ENCODE measurements at regions not wholly inside any gene's neighbourhood (a gene's known extent, or its start where the extent isn't known, plus 50 kb on each side); places are given as distances from the start of the nearest gene placed in this dataset.
A peak's percentile ranks its signal among the peaks of the same experiment; 100 is the strongest.

DNA sequence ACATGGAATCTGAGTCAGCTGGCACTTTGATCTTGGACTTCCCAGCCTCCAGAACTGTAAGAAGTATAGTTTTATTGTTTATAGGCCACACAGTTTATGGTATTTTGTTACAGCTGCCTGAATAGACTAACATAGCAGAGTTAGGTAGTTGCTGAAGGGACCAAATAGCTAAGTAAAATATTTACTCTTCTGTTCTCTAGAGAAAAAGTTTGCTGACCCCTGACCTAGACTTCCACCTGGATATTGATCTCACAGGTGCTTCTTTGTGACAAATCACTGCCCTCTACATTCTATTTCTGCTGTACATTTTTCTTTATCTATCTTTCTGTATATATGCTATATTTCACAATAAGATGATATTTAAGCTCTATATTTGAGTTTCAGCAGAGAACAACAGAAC lies 212.5 kb downstream of the CSNK2A3 start:
- Histone ChIP-seq H3K9me3 (no peaks in the 10 kb centered on the region), H3K36me3 (no peaks in the 10 kb centered on the region), H3K4me1 (peaks cover 0 to 26% (median 7%) of the 10 kb centered on the region in 12 donors), H3K4me3 (no peak overlapping the region), H3K27me3 (no peaks in the 10 kb centered on the region), H3K27ac (peak overlapping the region in 2 of 12 donors; percentile 0 to 57)
- DNase-seq (no peak), ATAC-seq (no peak)
- intact Hi-C loops (cut with DNase I) = loop anchor here in 1 of 10 donors (10.0 kb wide), 1 partner anchor 106 kb away; no protein-coding TSS in a partner anchor
- TF ChIP-seq POLR2A (IDR thresholded peaks at IDR 0.05) = no peak
- TF ChIP-seq, protein P1, sequence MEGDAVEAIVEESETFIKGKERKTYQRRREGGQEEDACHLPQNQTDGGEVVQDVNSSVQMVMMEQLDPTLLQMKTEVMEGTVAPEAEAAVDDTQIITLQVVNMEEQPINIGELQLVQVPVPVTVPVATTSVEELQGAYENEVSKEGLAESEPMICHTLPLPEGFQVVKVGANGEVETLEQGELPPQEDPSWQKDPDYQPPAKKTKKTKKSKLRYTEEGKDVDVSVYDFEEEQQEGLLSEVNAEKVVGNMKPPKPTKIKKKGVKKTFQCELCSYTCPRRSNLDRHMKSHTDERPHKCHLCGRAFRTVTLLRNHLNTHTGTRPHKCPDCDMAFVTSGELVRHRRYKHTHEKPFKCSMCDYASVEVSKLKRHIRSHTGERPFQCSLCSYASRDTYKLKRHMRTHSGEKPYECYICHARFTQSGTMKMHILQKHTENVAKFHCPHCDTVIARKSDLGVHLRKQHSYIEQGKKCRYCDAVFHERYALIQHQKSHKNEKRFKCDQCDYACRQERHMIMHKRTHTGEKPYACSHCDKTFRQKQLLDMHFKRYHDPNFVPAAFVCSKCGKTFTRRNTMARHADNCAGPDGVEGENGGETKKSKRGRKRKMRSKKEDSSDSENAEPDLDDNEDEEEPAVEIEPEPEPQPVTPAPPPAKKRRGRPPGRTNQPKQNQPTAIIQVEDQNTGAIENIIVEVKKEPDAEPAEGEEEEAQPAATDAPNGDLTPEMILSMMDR (IDR thresholded peaks at IDR 0.05) = no peak

DNA sequence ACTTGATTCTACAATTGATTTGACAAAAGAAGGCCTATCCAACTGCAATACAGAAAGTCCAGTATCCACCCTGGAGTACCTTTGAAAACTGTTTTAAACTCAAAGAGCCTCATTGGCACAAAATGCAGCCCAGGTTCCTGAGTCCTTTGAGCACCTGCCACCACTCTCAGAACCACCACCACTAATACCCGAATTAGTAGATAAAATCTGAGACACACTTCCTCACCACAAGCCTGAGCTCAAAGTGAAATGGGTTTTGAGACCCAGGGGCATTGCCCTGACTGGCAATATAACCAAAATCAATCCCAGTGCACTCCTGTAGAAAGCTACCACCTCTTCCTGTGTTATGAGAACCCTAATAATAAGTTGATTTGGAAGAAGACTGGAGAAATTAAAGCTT lies 215.7 kb downstream of the CSNK2A3 start:
- TF ChIP-seq, protein P1 (IDR thresholded peaks at IDR 0.05) = no peak
- TF ChIP-seq POLR2A (IDR thresholded peaks at IDR 0.05) = no peak
- Histone ChIP-seq H3K4me1 (peaks cover 0 to 19% (median 7%) of the 10 kb centered on the region in 12 donors), H3K27me3 (no peaks in the 10 kb centered on the region), H3K27ac (no peak overlapping the region), H3K9me3 (no peaks in the 10 kb centered on the region), H3K36me3 (no peaks in the 10 kb centered on the region), H3K4me3 (no peak overlapping the region)
- 60 to 71% (median 70%) methylated on average over 1 of the region's 1 CpG for WGBS, 4 donors
- ATAC-seq = no peak
- no peak for DNase-seq
- intact Hi-C loops (cut with DNase I) = no loop called here

DNA sequence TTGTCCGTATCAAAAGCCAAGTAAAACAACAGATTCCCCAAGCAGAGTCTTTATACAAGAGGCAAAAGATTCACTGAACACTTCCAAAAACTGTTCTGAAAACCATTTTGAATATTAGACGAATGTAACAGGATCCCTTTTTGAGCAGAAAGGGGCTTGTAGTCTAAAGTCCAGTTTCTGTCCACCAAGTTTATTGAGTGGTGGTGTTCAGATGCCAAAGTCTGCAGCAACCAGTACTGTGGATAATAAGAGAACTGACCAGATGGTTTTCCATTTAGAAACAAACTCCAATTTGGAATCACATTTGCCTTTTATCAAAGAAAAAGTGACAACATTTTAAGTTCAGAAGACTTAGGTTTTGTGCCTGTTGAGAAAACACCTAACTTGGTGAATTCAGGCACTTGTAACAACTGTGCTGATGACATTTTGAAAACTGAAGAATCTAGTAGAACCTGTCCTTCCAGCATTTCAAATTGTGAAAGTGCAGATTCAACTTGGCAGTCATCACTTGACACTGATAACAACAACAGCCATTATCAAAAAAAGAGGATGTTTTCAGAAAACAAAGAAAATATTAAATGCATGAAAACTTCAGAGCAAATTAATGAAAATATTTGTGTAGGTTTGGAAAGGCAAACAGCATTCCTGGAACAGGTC lies 217.1 kb downstream of the CSNK2A3 start:
- no peaks in the 10 kb centered on the region for H3K9me3 ChIP-seq
- DNase-seq = no peak
- no peaks in the 10 kb centered on the region for H3K27me3 ChIP-seq
- no peak for ATAC-seq
- TF ChIP-seq POLR2A (IDR thresholded peaks at IDR 0.05) = no peak
- TF ChIP-seq, protein P1 (IDR thresholded peaks at IDR 0.05) = no peak
- H3K4me3 ChIP-seq = no peak overlapping the region
- intact Hi-C loops (cut with DNase I) = no loop called here
- 71 to 83% (median 74%) methylated on average over 2 of the region's 2 CpGs for WGBS, 4 donors
- peaks cover 0 to 5% (median under 1%) of the 10 kb centered on the region in 12 donors for H3K4me1 ChIP-seq
- no peak overlapping the region for H3K27ac ChIP-seq
- no peaks in the 10 kb centered on the region for H3K36me3 ChIP-seq

DNA sequence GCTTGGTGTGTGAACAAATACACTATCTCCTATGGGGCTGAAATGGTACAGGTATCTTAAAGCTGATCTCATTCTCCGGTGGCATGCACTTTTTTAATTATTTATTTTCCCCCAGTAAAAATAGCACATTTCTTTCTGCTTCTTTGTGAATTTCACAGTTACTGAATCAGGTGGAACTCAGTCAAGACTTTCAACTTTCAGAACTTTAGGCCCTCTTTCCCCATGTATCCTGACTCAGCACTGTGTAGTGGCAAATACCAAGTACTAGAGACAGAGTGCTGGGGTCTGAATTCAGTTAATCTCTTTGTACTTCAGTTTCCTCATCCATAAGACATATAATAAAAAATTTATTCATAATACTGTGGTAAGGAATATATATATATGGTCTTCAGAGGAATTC lies 223.9 kb downstream of the CSNK2A3 start:
- DNase-seq = no peak
- no peaks in the 10 kb centered on the region for H3K27me3 ChIP-seq
- no peak overlapping the region for H3K27ac ChIP-seq
- intact Hi-C loops (cut with DNase I) = no loop called here
- no peak overlapping the region for H3K4me3 ChIP-seq
- 79 to 100% (median 91%) methylated on average over 1 of the region's 1 CpG for WGBS, 4 donors
- no peak for ATAC-seq
- H3K36me3 ChIP-seq = no peaks in the 10 kb centered on the region
- H3K4me1 ChIP-seq = no peaks in the 10 kb centered on the region
- TF ChIP-seq POLR2A (IDR thresholded peaks at IDR 0.05) = no peak
- TF ChIP-seq, protein P1 (IDR thresholded peaks at IDR 0.05) = no peak
- H3K9me3 ChIP-seq = no peaks in the 10 kb centered on the region
